GM12865 (cell line): ENCODE measurements at regions not wholly inside any gene's neighbourhood (a gene's known extent, or its start where the extent isn't known, plus 50 kb on each side); places are given as distances from the start of the nearest gene placed in this dataset.

Experiments used
- DNase-seq: peaks from one replicate; pipeline ENCODE4 v3.0.0; 2010; ENCODE audit warnings: low read depth
- H3K4me3 ChIP-seq: 2 replicates; pipeline ENCODE4 v1.5.1; 2011; ENCODE audit warnings: mild to moderate bottlenecking, low read depth, low read length, control low read depth
- TF ChIP-seq, protein P1 (sequence below): IDR thresholded peaks from 2 replicates; pipeline ENCODE4 v1.5.1; 2011; ENCODE audit warnings: low read length, control low read depth, low read depth, inconsistent platforms; ENCODE audit not compliant: insufficient read depth; ENCODE audit errors: missing control alignments

DNA sequence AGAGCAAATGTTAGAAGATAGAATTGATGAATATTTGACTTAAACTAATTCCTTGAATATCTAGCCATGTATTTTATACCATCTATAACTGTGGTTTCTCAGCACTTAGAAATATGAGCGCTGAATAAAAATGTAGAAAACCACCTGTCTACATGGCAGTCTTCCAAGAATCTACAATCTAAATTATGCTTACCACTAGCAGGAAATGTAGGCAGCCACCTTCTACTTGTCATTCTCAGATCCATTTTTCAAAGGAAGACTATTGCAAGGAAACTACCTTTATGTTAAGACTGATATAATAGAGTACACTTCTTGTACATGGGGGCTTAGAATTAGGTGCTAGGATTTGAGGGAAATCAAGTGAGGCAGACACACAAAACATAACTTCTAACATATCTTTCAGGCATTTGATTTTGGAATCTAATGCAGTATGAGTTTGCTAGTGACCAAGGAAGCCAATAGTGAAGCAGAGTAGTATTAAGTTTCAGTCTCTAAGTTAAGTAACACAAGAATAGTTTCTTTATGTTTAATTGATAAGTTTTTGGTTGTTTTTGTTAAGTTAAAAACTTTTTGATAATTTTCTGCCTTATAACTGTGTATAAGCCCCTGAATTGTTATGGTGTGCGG lies 175.9 kb upstream of the ITGA4 start:
- H3K4me3 ChIP-seq = no peak overlapping the region
- TF ChIP-seq, protein P1, sequence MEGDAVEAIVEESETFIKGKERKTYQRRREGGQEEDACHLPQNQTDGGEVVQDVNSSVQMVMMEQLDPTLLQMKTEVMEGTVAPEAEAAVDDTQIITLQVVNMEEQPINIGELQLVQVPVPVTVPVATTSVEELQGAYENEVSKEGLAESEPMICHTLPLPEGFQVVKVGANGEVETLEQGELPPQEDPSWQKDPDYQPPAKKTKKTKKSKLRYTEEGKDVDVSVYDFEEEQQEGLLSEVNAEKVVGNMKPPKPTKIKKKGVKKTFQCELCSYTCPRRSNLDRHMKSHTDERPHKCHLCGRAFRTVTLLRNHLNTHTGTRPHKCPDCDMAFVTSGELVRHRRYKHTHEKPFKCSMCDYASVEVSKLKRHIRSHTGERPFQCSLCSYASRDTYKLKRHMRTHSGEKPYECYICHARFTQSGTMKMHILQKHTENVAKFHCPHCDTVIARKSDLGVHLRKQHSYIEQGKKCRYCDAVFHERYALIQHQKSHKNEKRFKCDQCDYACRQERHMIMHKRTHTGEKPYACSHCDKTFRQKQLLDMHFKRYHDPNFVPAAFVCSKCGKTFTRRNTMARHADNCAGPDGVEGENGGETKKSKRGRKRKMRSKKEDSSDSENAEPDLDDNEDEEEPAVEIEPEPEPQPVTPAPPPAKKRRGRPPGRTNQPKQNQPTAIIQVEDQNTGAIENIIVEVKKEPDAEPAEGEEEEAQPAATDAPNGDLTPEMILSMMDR = no peak
- DNase-seq = peak; percentile 37

DNA sequence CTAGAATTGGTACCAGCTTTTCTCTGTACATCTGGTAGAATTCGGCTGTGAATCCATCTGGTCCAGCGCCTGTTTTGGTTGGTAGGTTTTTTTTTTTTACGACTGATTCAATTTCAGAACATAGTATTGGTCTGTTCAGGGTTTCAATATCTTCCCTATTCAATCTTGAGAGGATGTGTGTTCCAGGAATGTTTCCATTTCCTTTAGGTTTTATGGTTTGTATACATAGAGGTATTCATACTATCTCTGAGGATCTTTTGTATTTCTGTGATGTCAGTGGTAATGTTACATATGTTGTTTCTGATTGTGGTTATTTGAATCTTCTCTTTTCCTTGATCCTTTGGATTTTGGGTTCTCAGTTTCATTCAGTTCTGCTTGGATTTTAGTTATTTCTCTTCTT lies 172.1 kb upstream of the ITGA4 start:
- TF ChIP-seq, protein P1 = no peak
- no peak for DNase-seq
- no peak overlapping the region for H3K4me3 ChIP-seq

DNA sequence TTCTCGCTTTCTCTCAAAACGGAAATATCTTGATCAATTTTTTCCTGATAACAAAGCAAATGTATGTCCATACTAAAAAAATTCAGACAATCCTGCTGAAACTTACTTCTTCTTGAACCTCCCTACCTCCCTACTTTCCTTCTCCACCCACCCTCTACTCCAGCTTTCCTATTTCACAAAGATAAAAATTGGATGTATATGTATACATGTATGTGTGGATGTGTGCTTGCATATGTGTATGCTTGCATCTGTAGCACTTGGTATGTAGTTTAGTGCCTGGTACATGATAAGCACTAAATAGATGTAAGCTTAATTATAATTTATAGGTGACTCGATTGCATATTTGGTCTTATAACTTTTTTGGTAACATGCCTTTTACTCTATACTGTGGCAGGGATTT lies 167.5 kb upstream of the ITGA4 start:
- TF ChIP-seq, protein P1 = no peak
- no peak for DNase-seq
- no peak overlapping the region for H3K4me3 ChIP-seq

DNA sequence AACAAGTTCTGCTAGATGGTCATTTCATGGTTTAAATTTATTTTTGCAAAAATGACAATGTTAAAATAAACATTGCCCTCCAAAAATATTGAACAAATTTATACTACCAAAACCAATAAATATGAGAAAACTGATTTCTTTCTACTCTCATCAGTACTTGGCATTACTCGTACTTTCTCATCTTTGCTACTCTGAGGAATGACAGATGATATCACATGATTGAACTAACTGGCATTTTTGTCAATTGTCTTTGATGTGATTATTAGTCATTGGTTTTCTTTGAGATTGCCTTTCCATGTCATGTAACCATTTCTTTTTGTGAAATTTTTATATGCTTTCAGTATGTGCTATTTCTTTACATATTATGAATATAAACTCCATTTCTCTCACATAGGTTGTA lies 167.0 kb upstream of the ITGA4 start:
- no peak for DNase-seq
- no peak overlapping the region for H3K4me3 ChIP-seq
- TF ChIP-seq, protein P1 = no peak

DNA sequence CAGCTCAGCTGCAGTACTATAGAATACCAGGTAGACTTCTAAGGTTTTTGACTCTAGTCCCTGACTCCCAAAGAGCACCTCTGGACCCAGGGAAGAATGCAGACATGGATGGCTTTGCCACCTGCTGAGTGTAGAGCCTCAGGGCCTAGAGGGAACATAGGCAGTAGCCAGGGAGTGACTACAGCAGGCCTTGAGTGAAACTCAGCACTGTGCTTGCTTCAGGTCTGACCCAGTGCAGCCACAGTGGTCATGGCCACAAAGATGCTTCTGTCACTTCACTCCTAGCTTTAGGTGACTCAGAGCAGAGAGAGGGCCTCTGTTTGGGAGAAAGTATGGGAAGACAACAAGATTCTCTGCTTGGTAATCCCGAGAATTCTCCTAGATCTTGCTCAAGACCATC lies 162.2 kb upstream of the ITGA4 start:
- no peak overlapping the region for H3K4me3 ChIP-seq
- no peak for DNase-seq
- TF ChIP-seq, protein P1 = no peak

DNA sequence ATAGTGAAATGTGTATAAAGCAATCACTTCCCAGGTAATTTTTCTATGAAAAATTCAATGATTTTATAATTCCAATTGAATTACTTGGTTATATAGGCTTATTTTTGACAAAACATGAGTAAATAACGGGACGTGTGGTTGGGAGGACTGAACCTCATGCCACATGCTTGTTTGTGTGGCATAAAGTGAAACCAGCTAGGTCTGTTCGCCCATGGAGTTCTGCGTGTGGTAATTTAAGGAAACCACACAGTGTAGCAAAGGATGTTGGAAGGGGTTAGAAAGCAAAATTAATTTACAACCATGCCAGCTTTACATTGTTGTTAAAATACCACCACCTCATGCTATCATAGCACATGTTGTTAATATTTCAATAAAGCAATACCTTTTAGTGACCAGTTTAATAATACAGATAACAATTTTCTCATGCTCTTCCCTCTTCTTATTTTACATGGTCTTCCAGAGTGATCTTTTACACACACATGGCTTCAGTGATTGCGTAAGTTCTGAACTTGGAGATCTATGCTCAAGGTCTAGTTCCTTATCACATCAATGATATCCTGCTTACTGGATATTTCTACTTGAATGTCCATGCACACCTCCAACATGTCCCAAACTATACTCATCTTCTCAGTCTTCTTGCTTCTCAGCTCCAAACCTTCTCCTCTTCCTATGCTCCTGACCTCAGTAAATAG lies 156.4 kb upstream of the ITGA4 start:
- TF ChIP-seq, protein P1 = no peak
- DNase-seq = no peak
- no peak overlapping the region for H3K4me3 ChIP-seq
